HAP-1 (cell line): ENCODE measurements at regions not wholly inside any gene's neighbourhood (a gene's known extent, or its start where the extent isn't known, plus 50 kb on each side); places are given as distances from the start of the nearest gene placed in this dataset.

Experiments used
- DNase-seq, 2 experiments: peaks; one replicate each; pipeline ENCODE4 v3.0.0-alpha.2; 2016 to 2020; ENCODE audit warnings: low spot score in 2 of 2
- H3K27me3 ChIP-seq: fragments of 250-450 bp; sonication (Bioruptor Pico); 2 replicates; pipeline ENCODE4 v1.5.1; 2020; ENCODE audit warnings: low read depth, mild to moderate bottlenecking, moderate library complexity
- H3K36me3 ChIP-seq: fragments of 250-450 bp; sonication (Bioruptor Pico); replicated peaks from 2 replicates; pipeline ENCODE4 v1.5.1; 2020; ENCODE audit warnings: mild to moderate bottlenecking
- H3K4me1 ChIP-seq: fragments of 250-450 bp; sonication (Bioruptor Pico); 2 replicates; pipeline ENCODE4 v1.5.1; 2020; ENCODE audit warnings: mild to moderate bottlenecking
- H3K4me3 ChIP-seq: fragments of 250-450 bp; sonication (Bioruptor Pico); 2 replicates; pipeline ENCODE4 v1.5.1; 2020; ENCODE audit warnings: mild to moderate bottlenecking, moderate library complexity
- H3K9me3 ChIP-seq: fragments of 250-450 bp; sonication (Bioruptor Pico); 2 replicates; pipeline ENCODE4 v1.5.1; 2020; ENCODE audit warnings: mild to moderate bottlenecking, moderate library complexity
- in situ Hi-C: fragments of 300-500 bp; cut with MboI; formaldehyde crosslinking; loops from 3 replicates; pipeline ENCODE4 v1.14.3; 2020; ENCODE audit warnings: low sequenced_read_pairs, inconsistent platforms, mixed read lengths

DNA sequence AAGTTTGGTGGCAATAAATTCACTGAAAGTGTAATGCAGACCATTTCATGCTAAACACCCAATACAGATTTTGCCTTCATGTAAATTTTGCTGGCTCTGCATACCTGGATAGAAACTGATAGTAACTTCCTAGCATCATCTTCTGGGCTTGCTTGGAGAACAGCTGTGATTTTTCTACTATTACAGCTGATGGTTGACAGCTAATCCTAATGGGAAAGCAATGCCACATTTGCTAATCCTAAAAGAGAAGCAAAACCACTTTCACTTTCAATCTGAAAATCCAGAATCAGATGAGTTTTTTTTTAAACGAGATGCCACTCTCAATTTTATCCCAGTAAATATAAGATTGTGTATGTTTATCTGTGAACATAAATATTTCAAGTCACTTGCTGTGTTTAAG lies 1035.9 kb downstream of the TRHDE start:
- no peaks in the 10 kb centered on the region for H3K4me1 ChIP-seq
- H3K27me3 ChIP-seq = no peaks in the 10 kb centered on the region
- no peaks in the 10 kb centered on the region for H3K36me3 ChIP-seq
- no peaks in the 10 kb centered on the region for H3K9me3 ChIP-seq
- DNase-seq = no peak
- in situ Hi-C loops = no loop called here
- no peak overlapping the region for H3K4me3 ChIP-seq

DNA sequence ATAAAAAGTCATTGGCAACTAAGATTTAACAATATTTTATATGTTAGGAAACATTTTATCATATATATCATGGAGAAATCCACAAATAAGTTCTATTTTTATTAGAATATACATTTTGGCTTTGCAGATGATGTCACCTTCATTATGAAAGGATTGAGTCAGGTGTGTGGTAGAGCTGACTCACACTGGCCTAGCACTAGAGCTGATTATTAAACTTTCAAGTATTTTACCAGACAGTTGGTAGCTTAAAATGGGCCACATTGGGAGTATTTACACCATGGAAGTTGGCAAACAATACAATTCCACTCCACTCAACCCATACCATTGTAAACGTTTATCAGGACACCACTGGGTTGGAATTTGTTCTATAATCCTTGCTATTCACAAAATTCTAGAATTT lies 1036.6 kb downstream of the TRHDE start:
- DNase-seq = no peak
- in situ Hi-C loops = no loop called here
- no peaks in the 10 kb centered on the region for H3K4me1 ChIP-seq

GRCh38 chr12:73321319-73321718 lies 1049.1 kb downstream of the TRHDE start:
- Histone ChIP-seq H3K9me3 (no peaks in the 10 kb centered on the region), H3K27me3 (no peaks in the 10 kb centered on the region), H3K4me1 (no peaks in the 10 kb centered on the region), H3K36me3 (no peaks in the 10 kb centered on the region), H3K4me3 (no peak overlapping the region)
- no peak for DNase-seq
- in situ Hi-C loops = no loop called here

More for the DNA sequence above, 1036.6 kb downstream of the TRHDE start:
- H3K36me3 ChIP-seq = no peaks in the 10 kb centered on the region
- H3K9me3 ChIP-seq = no peaks in the 10 kb centered on the region
- H3K4me3 ChIP-seq = no peak overlapping the region
- H3K27me3 ChIP-seq = no peaks in the 10 kb centered on the region

DNA sequence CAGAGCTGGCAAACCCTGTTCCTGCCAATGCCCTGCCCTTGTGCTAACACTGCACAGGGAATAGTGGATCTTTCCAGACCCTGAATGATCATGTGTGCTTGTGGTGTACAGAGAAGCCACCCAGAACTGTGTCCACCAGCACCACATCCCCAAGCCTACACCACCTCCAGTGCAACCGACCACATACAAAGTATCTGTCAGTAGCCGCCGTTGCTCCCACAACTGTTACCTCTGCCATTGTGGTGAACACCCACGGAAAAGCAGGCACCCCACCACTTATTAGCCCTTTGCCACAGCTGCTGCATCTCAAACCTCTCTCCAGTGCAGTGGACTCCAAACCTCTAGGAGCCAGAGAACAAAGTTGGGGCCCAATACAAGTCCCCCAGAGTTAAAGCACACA lies 1049.6 kb downstream of the TRHDE start:
- no peak overlapping the region for H3K4me3 ChIP-seq
- in situ Hi-C loops = no loop called here
- H3K4me1 ChIP-seq = no peaks in the 10 kb centered on the region
- no peaks in the 10 kb centered on the region for H3K27me3 ChIP-seq
- no peaks in the 10 kb centered on the region for H3K36me3 ChIP-seq
- H3K9me3 ChIP-seq = no peaks in the 10 kb centered on the region
- DNase-seq = no peak

GRCh38 chr12:73330584-73331351 lies 1058.6 kb downstream of the TRHDE start:
- H3K4me3 ChIP-seq = no peak overlapping the region
- H3K4me1 ChIP-seq = no peaks in the 10 kb centered on the region
- no peaks in the 10 kb centered on the region for H3K27me3 ChIP-seq
- H3K36me3 ChIP-seq = no peaks in the 10 kb centered on the region
- H3K9me3 ChIP-seq = no peaks in the 10 kb centered on the region
- in situ Hi-C loops = no loop called here
- DNase-seq = no peak

- in situ Hi-C loops = no loop called here
- DNase-seq = no peak
- Histone ChIP-seq H3K4me3 (no peak overlapping the region), H3K9me3 (no peaks in the 10 kb centered on the region), H3K36me3 (no peaks in the 10 kb centered on the region), H3K4me1 (no peaks in the 10 kb centered on the region), H3K27me3 (no peaks in the 10 kb centered on the region)
Measured at GRCh38 chr12:73341559-73342247, 1069.5 kb downstream of the TRHDE start.

- DNase-seq = no peak
- H3K4me1 ChIP-seq = no peaks in the 10 kb centered on the region
- no peak overlapping the region for H3K4me3 ChIP-seq
- H3K36me3 ChIP-seq = no peaks in the 10 kb centered on the region
- H3K9me3 ChIP-seq = no peaks in the 10 kb centered on the region
- in situ Hi-C loops = no loop called here
- H3K27me3 ChIP-seq = no peaks in the 10 kb centered on the region
Measured at GRCh38 chr12:73342733-73343132, 1070.6 kb downstream of the TRHDE start.

- Histone ChIP-seq H3K27me3 (no peaks in the 10 kb centered on the region; the same call in 1 of the 2 replicates), H3K4me3 (no peak overlapping the region), H3K36me3 (no peaks in the 10 kb centered on the region), H3K9me3 (no peaks in the 10 kb centered on the region), H3K4me1 (no peaks in the 10 kb centered on the region)
- in situ Hi-C loops = no loop called here
- DNase-seq = no peak
Measured at GRCh38 chr12:73352826-73353225, 1080.7 kb downstream of the TRHDE start.

DNA sequence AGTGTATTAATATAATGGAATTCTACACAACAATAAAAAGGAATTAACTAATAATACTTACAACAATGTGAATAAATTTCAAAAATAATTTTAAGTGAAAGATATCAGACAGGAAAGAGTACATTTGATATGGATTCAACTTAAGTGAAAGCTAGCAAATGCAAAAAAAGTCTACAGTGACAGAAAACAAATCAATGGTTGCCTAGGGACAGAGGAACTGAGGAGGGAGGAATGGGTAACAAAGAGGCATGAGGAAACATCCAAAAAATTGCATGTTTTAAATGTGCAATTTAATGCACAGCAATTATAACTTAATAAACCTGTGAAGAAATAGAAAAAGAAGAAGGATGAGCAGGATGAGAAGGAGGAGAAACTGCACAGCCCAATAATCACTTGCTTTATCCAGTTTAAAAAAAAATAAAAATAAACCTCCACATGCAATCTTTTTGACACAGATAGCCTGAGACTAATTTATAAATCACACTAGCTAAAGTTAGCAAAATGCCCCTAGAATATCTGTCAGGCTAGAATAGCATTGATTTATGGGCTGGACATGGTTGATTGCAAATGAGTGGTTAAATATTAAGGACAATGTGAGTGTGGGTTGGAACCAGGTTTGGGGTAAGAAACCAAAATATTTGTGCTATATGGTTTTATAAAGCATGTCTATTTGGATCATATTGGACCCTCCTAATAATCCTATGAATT lies 1089.1 kb downstream of the TRHDE start:
- Histone ChIP-seq H3K9me3 (no peaks in the 10 kb centered on the region), H3K4me1 (no peaks in the 10 kb centered on the region), H3K36me3 (no peaks in the 10 kb centered on the region), H3K4me3 (no peak overlapping the region), H3K27me3 (no peaks in the 10 kb centered on the region)
- in situ Hi-C loops = no loop called here
- DNase-seq = no peak

GRCh38 chr12:73361864-73362230 lies 1089.7 kb downstream of the TRHDE start:
- no peaks in the 10 kb centered on the region for H3K9me3 ChIP-seq
- H3K36me3 ChIP-seq = no peaks in the 10 kb centered on the region
- no peak for DNase-seq

DNA sequence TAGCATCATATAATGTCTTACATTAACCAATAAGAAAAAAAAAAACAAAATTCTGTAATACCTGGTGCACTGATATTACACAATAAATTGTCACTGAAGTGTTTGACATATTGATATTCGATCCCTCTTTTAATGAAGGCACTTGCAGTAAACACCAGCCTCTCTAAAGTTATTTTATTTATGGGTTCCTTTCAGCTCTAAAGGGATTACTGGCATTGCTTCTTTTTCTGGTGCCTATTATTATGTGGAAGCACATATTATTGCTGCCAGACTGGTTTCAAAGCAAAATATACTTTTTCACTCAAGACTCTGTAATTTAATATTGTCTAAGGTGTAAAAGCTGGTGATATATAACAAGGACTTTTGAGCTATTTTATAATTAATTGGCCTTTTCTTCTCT lies 1090.5 kb downstream of the TRHDE start:
- in situ Hi-C loops = no loop called here
- DNase-seq = no peak
- no peaks in the 10 kb centered on the region for H3K4me1 ChIP-seq
- H3K27me3 ChIP-seq = no peaks in the 10 kb centered on the region
- no peaks in the 10 kb centered on the region for H3K36me3 ChIP-seq
- no peak overlapping the region for H3K4me3 ChIP-seq
- H3K9me3 ChIP-seq = no peaks in the 10 kb centered on the region

More at GRCh38 chr12:73361864-73362230, 1089.7 kb downstream of the TRHDE start:
- Histone ChIP-seq H3K4me3 (no peak overlapping the region), H3K27me3 (no peaks in the 10 kb centered on the region), H3K4me1 (no peaks in the 10 kb centered on the region)
- in situ Hi-C loops = no loop called here

- in situ Hi-C loops = no loop called here
- no peaks in the 10 kb centered on the region for H3K9me3 ChIP-seq
- no peaks in the 10 kb centered on the region for H3K4me1 ChIP-seq
- no peaks in the 10 kb centered on the region for H3K36me3 ChIP-seq
- H3K27me3 ChIP-seq = no peaks in the 10 kb centered on the region
- no peak for DNase-seq
- no peak overlapping the region for H3K4me3 ChIP-seq
Measured at GRCh38 chr12:73372856-73373255, 1100.7 kb downstream of the TRHDE start.

DNA sequence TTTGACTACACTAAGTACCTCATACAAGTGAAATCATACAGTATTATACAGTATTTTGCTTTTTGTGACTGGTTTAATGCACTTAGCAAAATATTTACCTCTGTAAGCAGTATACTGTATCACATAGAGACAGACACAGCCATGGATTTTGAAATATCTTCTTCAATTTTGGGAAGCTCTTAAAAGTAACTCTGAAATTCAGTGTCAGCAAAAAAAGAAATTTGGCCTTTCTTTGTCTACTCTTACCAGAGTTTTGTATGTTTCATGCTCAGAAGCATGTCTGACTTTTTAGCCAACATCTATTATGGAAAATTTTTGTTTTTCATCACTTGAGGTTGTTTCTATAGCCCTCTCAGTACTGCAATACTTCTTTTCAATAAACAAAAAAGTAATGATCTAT lies 1102.2 kb downstream of the TRHDE start:
- Histone ChIP-seq H3K9me3 (no peaks in the 10 kb centered on the region), H3K4me3 (no peak overlapping the region), H3K4me1 (no peaks in the 10 kb centered on the region), H3K27me3 (no peaks in the 10 kb centered on the region), H3K36me3 (no peaks in the 10 kb centered on the region)
- in situ Hi-C loops = no loop called here
- no peak for DNase-seq

GRCh38 chr12:73383584-73384222 lies 1111.5 kb downstream of the TRHDE start:
- Histone ChIP-seq H3K9me3 (no peaks in the 10 kb centered on the region; the same call in 1 of the 2 replicates), H3K4me1 (no peaks in the 10 kb centered on the region), H3K4me3 (no peak overlapping the region), H3K36me3 (no peaks in the 10 kb centered on the region), H3K27me3 (no peaks in the 10 kb centered on the region)
- in situ Hi-C loops = no loop called here
- no peak for DNase-seq
